ENCODE measurements at regions not wholly inside any gene's neighbourhood (a gene's known extent, or its start where the extent isn't known, plus 50 kb on each side); places are given as distances from the start of the nearest gene placed in this dataset.
"Not testable (repeated sequence)": the region's sequence is repeated elsewhere in the genome, so short reads cannot be mapped to it uniquely, and the experiment has no call there.

DNA sequence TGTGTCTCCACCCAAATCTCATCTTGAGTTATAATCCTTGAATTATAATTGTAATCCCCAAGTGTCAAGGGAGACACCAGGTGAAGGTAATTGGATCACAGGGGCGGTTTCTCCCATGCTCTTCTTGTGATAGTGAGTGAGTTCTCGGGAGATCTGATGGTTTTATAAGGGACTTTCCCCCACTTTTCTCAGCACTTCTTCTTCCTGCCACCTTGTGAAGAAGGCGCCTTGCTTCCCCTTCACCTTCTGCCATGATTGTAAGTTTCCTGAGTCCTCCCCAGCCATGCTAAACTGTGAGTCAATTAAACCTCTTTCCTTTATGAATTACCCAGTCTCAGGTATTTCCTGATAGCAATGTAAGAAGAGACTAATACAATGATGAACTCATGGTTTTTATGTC lies 175.5 kb upstream of the SVIL start:
- TF ChIP-seq POLR2A, MYC (IDR thresholded peaks at IDR 0.05; ENCODE audit: low read depth, low read length): not testable (repeated sequence)
- TF ChIP-seq, protein P1, sequence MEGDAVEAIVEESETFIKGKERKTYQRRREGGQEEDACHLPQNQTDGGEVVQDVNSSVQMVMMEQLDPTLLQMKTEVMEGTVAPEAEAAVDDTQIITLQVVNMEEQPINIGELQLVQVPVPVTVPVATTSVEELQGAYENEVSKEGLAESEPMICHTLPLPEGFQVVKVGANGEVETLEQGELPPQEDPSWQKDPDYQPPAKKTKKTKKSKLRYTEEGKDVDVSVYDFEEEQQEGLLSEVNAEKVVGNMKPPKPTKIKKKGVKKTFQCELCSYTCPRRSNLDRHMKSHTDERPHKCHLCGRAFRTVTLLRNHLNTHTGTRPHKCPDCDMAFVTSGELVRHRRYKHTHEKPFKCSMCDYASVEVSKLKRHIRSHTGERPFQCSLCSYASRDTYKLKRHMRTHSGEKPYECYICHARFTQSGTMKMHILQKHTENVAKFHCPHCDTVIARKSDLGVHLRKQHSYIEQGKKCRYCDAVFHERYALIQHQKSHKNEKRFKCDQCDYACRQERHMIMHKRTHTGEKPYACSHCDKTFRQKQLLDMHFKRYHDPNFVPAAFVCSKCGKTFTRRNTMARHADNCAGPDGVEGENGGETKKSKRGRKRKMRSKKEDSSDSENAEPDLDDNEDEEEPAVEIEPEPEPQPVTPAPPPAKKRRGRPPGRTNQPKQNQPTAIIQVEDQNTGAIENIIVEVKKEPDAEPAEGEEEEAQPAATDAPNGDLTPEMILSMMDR (IDR thresholded peaks at IDR 0.05; ENCODE audit: extremely low read depth in 1 of 2, insufficient read depth in 1 of 2, low read depth in 1 of 2, low read length in 2 of 2), result not testable (repeated sequence)

Data from endothelial cell of umbilical vein (primary cell).